A549 (cell line): ENCODE measurements at regions not wholly inside any gene's neighbourhood (a gene's known extent, or its start where the extent isn't known, plus 50 kb on each side); places are given as distances from the start of the nearest gene placed in this dataset.

Source experiments
- CHD2 ChIP-seq: fragments of 150-350 bp; IDR thresholded peaks from 2 replicates; pipeline ENCODE4 v1.6.1; 2014; ENCODE audit warnings: low read length; ENCODE audit not compliant: partially characterized antibody
- CTCF ChIP-seq: fragments of >200 bp; sonication (Bioruptor Twin); formaldehyde crosslinking; IDR thresholded peaks from 3 replicates; pipeline ENCODE4 v1.5.1; 2016
- HDAC2 ChIP-seq: fragments of 200-600 bp; sonication (generic); IDR thresholded peaks from 2 replicates; pipeline ENCODE4 v1.6.1; 2016
- KDM1A ChIP-seq: fragments of 200-600 bp; sonication (generic); IDR thresholded peaks from 2 replicates; pipeline ENCODE4 v1.6.1; 2016; ENCODE audit warnings: low read depth, mild to moderate bottlenecking
- NFE2L2 ChIP-seq: fragments of 150-350 bp; conservative IDR thresholded peaks from 2 replicates; pipeline ENCODE4 v1.6.1; 2014; ENCODE audit warnings: low read length
- POLR2A ChIP-seq: IDR thresholded peaks from 2 replicates; pipeline ENCODE4 v1.6.1; 2012; ENCODE audit warnings: mild to moderate bottlenecking, low read length
- RAD21 ChIP-seq, 2 experiments: fragments of >200 bp in 1 of 2; sonication (Bioruptor Twin) in 1 of 2; formaldehyde crosslinking in 1 of 2; IDR thresholded peaks in 1 of 2; conservative IDR thresholded peaks in 1 of 2; 2 replicates in 1 of 2; 3 replicates in 1 of 2; pipeline ENCODE4 v1.6.1; 2012 to 2018; ENCODE audit warnings: inconsistent platforms in 1 of 2
- RCOR1 ChIP-seq: fragments of 150-350 bp; IDR thresholded peaks from 2 replicates; pipeline ENCODE4 v1.6.1; 2014; ENCODE audit warnings: antibody characterized with exemption, low read length, low read depth
- REST ChIP-seq: fragments of 200-600 bp; sonication (generic); IDR thresholded peaks from 2 replicates; pipeline ENCODE4 v1.6.1; 2016; ENCODE audit warnings: antibody characterized with exemption, mild to moderate bottlenecking, moderate library complexity
- RFX5 ChIP-seq: fragments of 450-650 bp; IDR thresholded peaks from 2 replicates; pipeline ENCODE4 v1.7.1; 2014; ENCODE audit warnings: antibody characterized with exemption, mild to moderate bottlenecking, moderate library complexity
- SMC3 ChIP-seq: fragments of >200 bp; sonication (Bioruptor Twin); formaldehyde crosslinking; IDR thresholded peaks from 3 replicates; pipeline ENCODE4 v1.6.1; 2018; ENCODE audit warnings: inconsistent platforms
- USF2 ChIP-seq: fragments of 450-650 bp; IDR thresholded peaks from 2 replicates; pipeline ENCODE4 v1.6.1; 2014; ENCODE audit warnings: antibody characterized with exemption

- TF ChIP-seq CTCF, result no peak
- no peak for TF ChIP-seq RAD21 (conservative IDR thresholded peaks at IDR 0.05 in 1 of 2, IDR thresholded peaks at IDR 0.05 in 1 of 2)
- no peak for TF ChIP-seq REST
- no peak for TF ChIP-seq CHD2
- no peak for TF ChIP-seq USF2
- TF ChIP-seq HDAC2, result no peak
- TF ChIP-seq SMC3, result no peak
- TF ChIP-seq NFE2L2, result no peak
- TF ChIP-seq RCOR1, result no peak
- TF ChIP-seq RFX5, result no peak
- no peak for TF ChIP-seq POLR2A
- TF ChIP-seq KDM1A, result no peak
These were observed 907.4 kb upstream of the AGA start for GRCh38 chr4:178349601-178350000.
